GM12878 (cell line): ENCODE measurements at regions not wholly inside any gene's neighbourhood (a gene's known extent, or its start where the extent isn't known, plus 50 kb on each side); places are given as distances from the start of the nearest gene placed in this dataset.

Source experiments
- ATAC-seq: fragments of 200-7000 bp; cut with Tn5 transposase; 3 replicates; pipeline ENCODE4 v1.9.1; 2020; ENCODE audit warnings: mild to moderate bottlenecking, moderate library complexity
- BruUV-seq: library from RNA; stranded (reverse); fragments of 400-500 nt; replicated peaks from 2 replicates; lab custom pipeline; 2021; lab: Mats Ljungman, UMichigan
- CTCF ChIA-PET: fragments of 300-600 bp; sonication (Branson Sonifier 250); formaldehyde crosslinking; extraction: SDS; loops from one replicate; lab custom pipeline; 2021; ENCODE audit warnings: inconsistent platforms; lab: Yijun Ruan, JAX
- POLR2A ChIA-PET: fragments of 350-600 bp; formaldehyde crosslinking; extraction: SDS; loops from one replicate; lab custom pipeline; 2021; ENCODE audit warnings: inconsistent platforms; lab: Charles Lee
- RAD21 ChIA-PET: fragments of 300-600 bp; sonication (Branson Sonifier 250); formaldehyde crosslinking; loops from one replicate; lab custom pipeline; 2023; ENCODE audit warnings: antibody characterized with exemption; ENCODE audit not compliant: unreplicated experiment; lab: Charles Lee
- SMC1A ChIA-PET: fragments of 300-600 bp; sonication (Branson Sonifier 250); formaldehyde crosslinking; loops from one replicate; lab custom pipeline; 2023; ENCODE audit not compliant: unreplicated experiment, uncharacterized antibody; lab: Charles Lee
- DNase-seq: peaks from one replicate; pipeline ENCODE4 v3.0.0-alpha.2; 2011; ENCODE audit warnings: low read depth, low spot score
- FAIRE-seq: peaks from 3 replicates; lab custom pipeline; 2011; peaks lifted over from hg19 to GRCh38; lab: Jason Lieb, UNC
- H2AFZ ChIP-seq: 2 replicates; pipeline ENCODE4 v1.6.0; 2011; ENCODE audit warnings: low read depth, low read length, control low read depth; ENCODE audit not compliant: control insufficient read depth
- H3K27ac ChIP-seq: 2 replicates; pipeline ENCODE4 v1.5.1; 2011; ENCODE audit warnings: control low read depth; ENCODE audit not compliant: control insufficient read depth, insufficient read depth
- H3K27me3 ChIP-seq, 2 experiments: replicated peaks in 1 of 2; 2 replicates each; pipeline versions ENCODE4 v1.6.0 to v1.6.1; 2011; ENCODE audit warnings: low read length in 1 of 2; ENCODE audit not compliant: control insufficient read depth in 2 of 2, insufficient read depth in 2 of 2
- H3K36me3 ChIP-seq, 2 experiments: 2 replicates each; pipeline ENCODE4 v1.5.1; 2011; ENCODE audit warnings: low read length in 1 of 2; ENCODE audit not compliant: control insufficient read depth in 2 of 2, insufficient read depth in 2 of 2
- H3K4me1 ChIP-seq: 2 replicates; pipeline ENCODE4 v1.6.1; 2011; ENCODE audit warnings: mild to moderate bottlenecking, low read length, moderate library complexity, mixed read lengths; ENCODE audit not compliant: control insufficient read depth, insufficient read depth
- H3K4me2 ChIP-seq: 2 replicates; pipeline ENCODE4 v1.6.0; 2011; ENCODE audit warnings: control low read depth; ENCODE audit not compliant: control insufficient read depth, insufficient read depth
- H3K4me3 ChIP-seq: fragments of 200-600 bp; sonication (generic); 2 replicates; pipeline ENCODE4 v1.5.1; 2016
- H3K79me2 ChIP-seq: 2 replicates; pipeline ENCODE4 v1.6.0; 2011; ENCODE audit warnings: low read length; ENCODE audit not compliant: control insufficient read depth, insufficient read depth
- H3K9ac ChIP-seq: 2 replicates; pipeline ENCODE4 v1.8.0; 2011; ENCODE audit warnings: low read length, control low read depth, mixed read lengths; ENCODE audit not compliant: control insufficient read depth, insufficient read depth
- H3K9me3 ChIP-seq: replicated peaks from 3 replicates; pipeline ENCODE4 v1.5.1; 2011; ENCODE audit warnings: mild to moderate bottlenecking, low read length; ENCODE audit not compliant: control insufficient read depth, insufficient read depth
- H4K20me1 ChIP-seq: 2 replicates; pipeline ENCODE4 v1.6.0; 2011; ENCODE audit not compliant: control insufficient read depth, insufficient read depth
- CBFB ChIP-seq: IDR thresholded peaks from 2 replicates; pipeline ENCODE4 v1.6.1; 2016; ENCODE audit warnings: antibody characterized with exemption, low read depth
- CEBPB ChIP-seq, 2 experiments: fragments of 150-350 bp in 1 of 2; IDR thresholded peaks; 2 replicates each; pipeline ENCODE4 v1.6.1; 2012 to 2014; ENCODE audit warnings: low read depth in 2 of 2, low read length in 2 of 2, borderline replicate concordance in 1 of 2, inconsistent platforms in 1 of 2
- CHD1 ChIP-seq: IDR thresholded peaks from 2 replicates; pipeline ENCODE4 v1.6.1; 2012; ENCODE audit warnings: low read depth, low read length, improper control_type of control experiment
- CREB1 ChIP-seq: IDR thresholded peaks from 2 replicates; pipeline ENCODE4 v1.6.1; 2012; ENCODE audit warnings: low read depth, mild to moderate bottlenecking, inconsistent platforms
- KDM1A ChIP-seq: fragments of 200-600 bp; sonication (generic); IDR thresholded peaks from 2 replicates; pipeline ENCODE4 v1.6.1; 2016; ENCODE audit warnings: borderline replicate concordance
- MEF2B ChIP-seq: fragments of 450-650 bp; IDR thresholded peaks from 2 replicates; pipeline ENCODE4 v1.6.1; 2018; ENCODE audit warnings: mild to moderate bottlenecking, moderate library complexity; ENCODE audit not compliant: partially characterized antibody, poor library complexity, severe bottlenecking
- MYB ChIP-seq: fragments of 150-350 bp; IDR thresholded peaks from 2 replicates; pipeline ENCODE4 v1.6.1; 2014; ENCODE audit warnings: mild to moderate bottlenecking, low read depth, low read length, borderline replicate concordance
- NFYB ChIP-seq: IDR thresholded peaks from 2 replicates; pipeline ENCODE4 v1.6.1; 2011; ENCODE audit warnings: low read depth, mild to moderate bottlenecking, low read length, improper control_type of control experiment, moderate library complexity; ENCODE audit not compliant: insufficient read depth
- POLR2AphosphoS2 ChIP-seq: IDR thresholded peaks from 2 replicates; pipeline ENCODE4 v1.6.1; 2011; ENCODE audit warnings: low read depth, mild to moderate bottlenecking, low read length, improper control_type of control experiment, moderate library complexity
- RELA ChIP-seq: fragments of 450-650 bp; IDR thresholded peaks from 2 replicates; pipeline ENCODE4 v1.8.0; 2014; ENCODE audit warnings: borderline replicate concordance; ENCODE audit not compliant: partially characterized antibody
- SKIL ChIP-seq: fragments of 450-650 bp; IDR thresholded peaks from 2 replicates; pipeline ENCODE4 v1.6.1; 2017; ENCODE audit warnings: mild to moderate bottlenecking, low read depth, inconsistent platforms; ENCODE audit not compliant: poor library complexity, severe bottlenecking
- SUPT20H ChIP-seq: IDR thresholded peaks from 2 replicates; pipeline ENCODE4 v1.6.1; 2011; ENCODE audit warnings: low read depth, mild to moderate bottlenecking, low read length, moderate library complexity, borderline replicate concordance; ENCODE audit not compliant: control insufficient read depth
- ZNF24 ChIP-seq: fragments of 450-650 bp; IDR thresholded peaks from 2 replicates; pipeline ENCODE4 v1.6.1; 2017; ENCODE audit warnings: antibody characterized with exemption, mild to moderate bottlenecking
- WGBS: methylation state at CpG from one replicate; pipeline ENCODE4 v1.1.6; 2016; ENCODE audit warnings: low lambda C conversion rate; ENCODE audit not compliant: insufficient replicate concordance, insufficient coverage; ENCODE audit errors: missing lambda C conversion rate; 5-methylcytosine and 5-hydroxymethylcytosine counted together
- in situ Hi-C: fragments of 300-500 bp; cut with MboI; formaldehyde crosslinking; loops from 9 replicates; pipeline ENCODE4 v1.14.3; 2018; ENCODE audit warnings: mixed read lengths
- intact Hi-C: fragments of 100-400 bp; cut with micrococcal nuclease; formaldehyde crosslinking; loops from one replicate; pipeline ENCODE4 v1.14.2; 2022; ENCODE audit not compliant: unreplicated experiment

DNA sequence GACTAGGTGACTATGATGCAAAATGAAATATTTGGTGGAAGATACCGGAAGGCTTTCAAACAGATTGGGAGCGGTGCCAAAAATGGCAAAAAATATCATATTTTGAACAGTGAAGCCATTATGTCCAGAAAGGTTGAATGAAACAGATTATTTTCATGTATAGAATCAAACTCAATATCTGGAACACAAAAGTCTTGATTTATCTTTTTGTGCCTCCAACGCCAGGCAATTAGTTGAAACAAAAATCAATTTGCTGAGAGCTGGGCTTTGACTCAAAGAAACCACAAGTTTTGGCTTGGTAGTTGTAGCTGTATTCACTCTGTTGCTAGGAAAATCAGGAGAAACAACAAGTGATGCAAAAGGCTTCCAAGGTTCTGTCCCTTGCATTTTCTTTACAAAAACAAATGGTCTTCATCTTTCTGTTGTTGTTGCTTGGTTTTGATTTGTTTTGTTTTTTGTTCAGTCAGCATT is 421.7 kb upstream of the TYRP1 start:
- TF ChIP-seq SUPT20H (no peak), POLR2AphosphoS2 (no peak), MEF2B (no peak), NFYB (no peak), CEBPB (IDR thresholded peaks at IDR 0.05; ENCODE audit: borderline replicate concordance in 1 of 2, low read depth in 2 of 2, low read length in 2 of 2) (no peak), ZNF24 (no peak), KDM1A (no peak), CHD1 (no peak), CBFB (no peak), SKIL (no peak), RELA (no peak), MYB (no peak), CREB1 (no peak)
- TF ChIP-seq, all 136 proteins: peak for 0

More for the DNA sequence above, 421.7 kb upstream of the TYRP1 start:
- no peak for ATAC-seq
- Histone ChIP-seq H4K20me1 (no peaks in the 10 kb centered on the region), H3K79me2 (no peaks in the 10 kb centered on the region), H3K36me3 (no peaks in the 10 kb centered on the region), H3K27ac (no peak overlapping the region), H3K4me1 (no peaks in the 10 kb centered on the region), H3K4me3 (no peak overlapping the region), H2AFZ (no peak overlapping the region), H3K9ac (no peak overlapping the region), H3K4me2 (no peak overlapping the region), H3K27me3 (no peaks in the 10 kb centered on the region), H3K9me3 (no peaks in the 10 kb centered on the region)
- ChIA-PET SMC1A (interaction anchor here (1.5 kb wide), 1 partner anchor 10 kb away, joined by 4 read pairs; no protein-coding TSS in a partner anchor), RAD21 (no interaction called here), CTCF (interaction anchor here (0.7 kb wide), 1 partner anchor 1664 kb away, joined by 3 read pairs; no protein-coding TSS in a partner anchor), POLR2A (no interaction called here)
- 29% methylated on average over 3 of the region's 3 CpGs for WGBS
- DNase-seq = no peak
- BruUV-seq = no TSS peak
- no peak for FAIRE-seq
- in situ Hi-C loops (no loop called here), intact Hi-C loops (no loop called here)
